GM23338 (cell line): ENCODE measurements at regions not wholly inside any gene's neighbourhood (a gene's known extent, or its start where the extent isn't known, plus 50 kb on each side); places are given as distances from the start of the nearest gene placed in this dataset.

Source experiments
- ATAC-seq: fragments of 200-7000 bp; cut with Tn5 transposase; 3 replicates; pipeline ENCODE4 v1.9.1; 2020
- DNase-seq: peaks from one replicate; pipeline ENCODE4 v3.0.0-alpha.2; 2015; ENCODE audit warnings: low spot score
- H2AFZ ChIP-seq: fragments of 200-600 bp; sonication (generic); 2 replicates; pipeline ENCODE4 v1.8.0; 2016; ENCODE audit warnings: antibody characterized with exemption, mild to moderate bottlenecking, moderate library complexity
- H3F3A ChIP-seq: fragments of 200-600 bp; sonication (generic); replicated peaks from 2 replicates; pipeline ENCODE4 v1.8.0; 2017; ENCODE audit warnings: antibody characterized with exemption, mixed run types, low read depth
- H3K27ac ChIP-seq: fragments of 200-600 bp; sonication (generic); 2 replicates; pipeline ENCODE4 v1.6.1; 2016; ENCODE audit warnings: low read depth
- H3K27me3 ChIP-seq: fragments of 200-600 bp; sonication (generic); 2 replicates; pipeline ENCODE4 v1.8.0; 2016; ENCODE audit warnings: mild to moderate bottlenecking, mixed run types, moderate library complexity; ENCODE audit not compliant: insufficient read depth
- H3K36me3 ChIP-seq: fragments of 200-600 bp; sonication (generic); 2 replicates; pipeline ENCODE4 v1.8.0; 2016; ENCODE audit warnings: mild to moderate bottlenecking; ENCODE audit not compliant: insufficient read depth
- H3K4me1 ChIP-seq: fragments of 200-600 bp; sonication (generic); 2 replicates; pipeline ENCODE4 v1.8.0; 2016; ENCODE audit warnings: mild to moderate bottlenecking, moderate library complexity; ENCODE audit not compliant: insufficient read depth
- H3K4me2 ChIP-seq: fragments of 200-600 bp; sonication (generic); 2 replicates; pipeline ENCODE4 v1.7.1; 2017; ENCODE audit warnings: mixed run types
- H3K4me3 ChIP-seq: fragments of 200-600 bp; sonication (generic); 2 replicates; pipeline ENCODE4 v1.6.1; 2016; ENCODE audit warnings: mixed run types
- H3K79me2 ChIP-seq: fragments of 200-600 bp; sonication (generic); replicated peaks from 2 replicates; pipeline ENCODE4 v1.8.0; 2017; ENCODE audit warnings: mild to moderate bottlenecking; ENCODE audit not compliant: insufficient read depth
- H3K9me2 ChIP-seq: fragments of 200-600 bp; sonication (generic); 2 replicates; pipeline ENCODE4 v1.8.0; 2017; ENCODE audit not compliant: insufficient read depth
- H4K20me1 ChIP-seq: fragments of 200-600 bp; sonication (generic); replicated peaks from 2 replicates; pipeline ENCODE4 v1.8.0; 2017; ENCODE audit warnings: mild to moderate bottlenecking; ENCODE audit not compliant: insufficient read depth
- H3K27ac Mint-ChIP-seq: 2 replicates; pipeline ENCODE4 v1.8.0; 2020; ENCODE audit warnings: inconsistent platforms, mild to moderate bottlenecking, moderate library complexity, mixed read lengths
- H3K27me3 Mint-ChIP-seq: 3 replicates; pipeline ENCODE4 v1.8.0; 2022; ENCODE audit warnings: low read depth, mild to moderate bottlenecking, moderate library complexity, mixed read lengths, inconsistent platforms; ENCODE audit not compliant: insufficient read depth, poor library complexity
- H3K36me3 Mint-ChIP-seq: 3 replicates; pipeline ENCODE4 v1.8.0; 2021; ENCODE audit warnings: low read depth, mild to moderate bottlenecking, inconsistent platforms, moderate library complexity, mixed read lengths
- H3K4me1 Mint-ChIP-seq: 3 replicates; pipeline ENCODE4 v1.8.0; 2020; ENCODE audit warnings: mild to moderate bottlenecking, inconsistent platforms, mixed read lengths
- H3K4me3 Mint-ChIP-seq: 3 replicates; pipeline ENCODE4 v1.8.0; 2021; ENCODE audit warnings: moderate library complexity, mild to moderate bottlenecking, inconsistent platforms, mixed read lengths
- H3K9me3 Mint-ChIP-seq: 3 replicates; pipeline ENCODE4 v1.8.0; 2020; ENCODE audit warnings: moderate library complexity, mild to moderate bottlenecking, inconsistent platforms, mixed read lengths
- EZH2 ChIP-seq: fragments of 200-600 bp; sonication (generic); IDR thresholded peaks from one replicate; pipeline ENCODE4 v1.8.0; 2017; ENCODE audit warnings: antibody characterized with exemption, mild to moderate bottlenecking, low read depth; ENCODE audit not compliant: unreplicated experiment
- JUNB ChIP-seq: IDR thresholded peaks from one replicate; pipeline ENCODE4 v1.6.1; 2016; ENCODE audit warnings: antibody characterized with exemption; ENCODE audit not compliant: unreplicated experiment
- NANOG ChIP-seq: IDR thresholded peaks from 2 replicates; pipeline ENCODE4 v1.6.1; 2016; ENCODE audit warnings: antibody characterized with exemption, borderline replicate concordance
- STAT1 ChIP-seq: IDR thresholded peaks from one replicate; pipeline ENCODE4 v1.6.1; 2016; ENCODE audit warnings: antibody characterized with exemption; ENCODE audit not compliant: unreplicated experiment
- ZNF114 ChIP-seq: fragments of 250-450 bp; sonication (Bioruptor Pico); IDR thresholded peaks from 2 replicates; pipeline ENCODE4 v1.5.0; 2020; ENCODE audit warnings: mild to moderate bottlenecking, moderate library complexity
- ZNF331 ChIP-seq: fragments of 250-450 bp; sonication (Bioruptor Pico); IDR thresholded peaks from 2 replicates; pipeline ENCODE4 v1.5.0; 2020; ENCODE audit warnings: low read depth, mild to moderate bottlenecking, moderate library complexity
- TF ChIP-seq, protein P1 (sequence below): fragments of 250-450 bp; sonication (Bioruptor Pico); IDR thresholded peaks from 2 replicates; pipeline ENCODE4 v1.5.0; 2020; ENCODE audit warnings: mild to moderate bottlenecking, moderate library complexity
- TF ChIP-seq, protein P2 (sequence below): IDR thresholded peaks from one replicate; pipeline ENCODE4 v1.6.1; 2018; ENCODE audit warnings: antibody characterized with exemption; ENCODE audit not compliant: unreplicated experiment
- TF ChIP-seq, protein P3 (sequence below), 2 experiments: fragments of 200-600 bp in 1 of 2; sonication (generic) in 1 of 2; conservative IDR thresholded peaks; 2 replicates each; pipeline versions ENCODE4 v1.5.1 to v1.6.1; 2016 to 2017; ENCODE audit warnings: antibody characterized with exemption in 2 of 2, low read depth in 2 of 2, mild to moderate bottlenecking in 2 of 2, moderate library complexity in 1 of 2

DNA sequence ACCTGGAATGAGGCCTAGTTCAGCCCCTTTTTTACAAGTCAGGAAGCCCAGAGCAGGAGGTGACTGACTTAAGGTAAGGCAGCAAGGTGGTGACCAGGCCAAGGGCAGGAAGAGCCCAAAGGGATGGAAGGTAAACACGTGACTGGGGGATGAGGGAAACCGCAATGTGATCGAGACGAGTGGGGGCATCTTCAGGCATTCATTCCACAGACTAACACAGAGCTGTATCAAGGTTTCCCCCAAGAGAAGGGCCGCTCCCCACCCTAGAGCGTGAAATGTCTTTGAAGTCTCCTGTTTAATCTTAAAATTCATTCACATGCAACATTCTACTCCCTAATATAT lies 76.3 kb upstream of the PIM1 start (continued):
- TF ChIP-seq, protein P1, sequence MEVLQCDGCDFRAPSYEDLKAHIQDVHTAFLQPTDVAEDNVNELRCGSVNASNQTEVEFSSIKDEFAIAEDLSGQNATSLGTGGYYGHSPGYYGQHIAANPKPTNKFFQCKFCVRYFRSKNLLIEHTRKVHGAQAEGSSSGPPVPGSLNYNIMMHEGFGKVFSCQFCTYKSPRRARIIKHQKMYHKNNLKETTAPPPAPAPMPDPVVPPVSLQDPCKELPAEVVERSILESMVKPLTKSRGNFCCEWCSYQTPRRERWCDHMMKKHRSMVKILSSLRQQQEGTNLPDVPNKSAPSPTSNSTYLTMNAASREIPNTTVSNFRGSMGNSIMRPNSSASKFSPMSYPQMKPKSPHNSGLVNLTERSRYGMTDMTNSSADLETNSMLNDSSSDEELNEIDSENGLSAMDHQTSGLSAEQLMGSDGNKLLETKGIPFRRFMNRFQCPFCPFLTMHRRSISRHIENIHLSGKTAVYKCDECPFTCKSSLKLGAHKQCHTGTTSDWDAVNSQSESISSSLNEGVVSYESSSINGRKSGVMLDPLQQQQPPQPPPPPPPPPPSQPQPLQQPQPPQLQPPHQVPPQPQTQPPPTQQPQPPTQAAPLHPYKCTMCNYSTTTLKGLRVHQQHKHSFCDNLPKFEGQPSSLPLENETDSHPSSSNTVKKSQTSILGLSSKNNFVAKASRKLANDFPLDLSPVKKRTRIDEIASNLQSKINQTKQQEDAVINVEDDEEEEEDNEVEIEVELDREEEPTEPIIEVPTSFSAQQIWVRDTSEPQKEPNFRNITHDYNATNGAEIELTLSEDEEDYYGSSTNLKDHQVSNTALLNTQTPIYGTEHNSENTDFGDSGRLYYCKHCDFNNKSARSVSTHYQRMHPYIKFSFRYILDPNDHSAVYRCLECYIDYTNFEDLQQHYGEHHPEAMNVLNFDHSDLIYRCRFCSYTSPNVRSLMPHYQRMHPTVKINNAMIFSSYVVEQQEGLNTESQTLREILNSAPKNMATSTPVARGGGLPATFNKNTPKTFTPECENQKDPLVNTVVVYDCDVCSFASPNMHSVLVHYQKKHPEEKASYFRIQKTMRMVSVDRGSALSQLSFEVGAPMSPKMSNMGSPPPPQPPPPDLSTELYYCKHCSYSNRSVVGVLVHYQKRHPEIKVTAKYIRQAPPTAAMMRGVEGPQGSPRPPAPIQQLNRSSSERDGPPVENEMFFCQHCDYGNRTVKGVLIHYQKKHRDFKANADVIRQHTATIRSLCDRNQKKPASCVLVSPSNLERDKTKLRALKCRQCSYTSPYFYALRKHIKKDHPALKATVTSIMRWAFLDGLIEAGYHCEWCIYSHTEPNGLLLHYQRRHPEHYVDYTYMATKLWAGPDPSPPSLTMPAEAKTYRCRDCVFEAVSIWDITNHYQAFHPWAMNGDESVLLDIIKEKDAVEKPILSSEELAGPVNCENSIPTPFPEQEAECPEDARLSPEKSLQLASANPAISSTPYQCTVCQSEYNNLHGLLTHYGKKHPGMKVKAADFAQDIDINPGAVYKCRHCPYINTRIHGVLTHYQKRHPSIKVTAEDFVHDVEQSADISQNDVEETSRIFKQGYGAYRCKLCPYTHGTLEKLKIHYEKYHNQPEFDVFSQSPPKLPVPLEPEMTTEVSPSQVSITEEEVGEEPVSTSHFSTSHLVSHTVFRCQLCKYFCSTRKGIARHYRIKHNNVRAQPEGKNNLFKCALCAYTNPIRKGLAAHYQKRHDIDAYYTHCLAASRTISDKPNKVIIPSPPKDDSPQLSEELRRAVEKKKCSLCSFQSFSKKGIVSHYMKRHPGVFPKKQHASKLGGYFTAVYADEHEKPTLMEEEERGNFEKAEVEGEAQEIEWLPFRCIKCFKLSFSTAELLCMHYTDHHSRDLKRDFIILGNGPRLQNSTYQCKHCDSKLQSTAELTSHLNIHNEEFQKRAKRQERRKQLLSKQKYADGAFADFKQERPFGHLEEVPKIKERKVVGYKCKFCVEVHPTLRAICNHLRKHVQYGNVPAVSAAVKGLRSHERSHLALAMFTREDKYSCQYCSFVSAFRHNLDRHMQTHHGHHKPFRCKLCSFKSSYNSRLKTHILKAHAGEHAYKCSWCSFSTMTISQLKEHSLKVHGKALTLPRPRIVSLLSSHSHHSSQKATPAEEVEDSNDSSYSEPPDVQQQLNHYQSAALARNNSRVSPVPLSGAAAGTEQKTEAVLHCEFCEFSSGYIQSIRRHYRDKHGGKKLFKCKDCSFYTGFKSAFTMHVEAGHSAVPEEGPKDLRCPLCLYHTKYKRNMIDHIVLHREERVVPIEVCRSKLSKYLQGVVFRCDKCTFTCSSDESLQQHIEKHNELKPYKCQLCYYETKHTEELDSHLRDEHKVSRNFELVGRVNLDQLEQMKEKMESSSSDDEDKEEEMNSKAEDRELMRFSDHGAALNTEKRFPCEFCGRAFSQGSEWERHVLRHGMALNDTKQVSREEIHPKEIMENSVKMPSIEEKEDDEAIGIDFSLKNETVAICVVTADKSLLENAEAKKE (CRISPR knock-in tag) = no peak
- no peak for TF ChIP-seq NANOG

DNA sequence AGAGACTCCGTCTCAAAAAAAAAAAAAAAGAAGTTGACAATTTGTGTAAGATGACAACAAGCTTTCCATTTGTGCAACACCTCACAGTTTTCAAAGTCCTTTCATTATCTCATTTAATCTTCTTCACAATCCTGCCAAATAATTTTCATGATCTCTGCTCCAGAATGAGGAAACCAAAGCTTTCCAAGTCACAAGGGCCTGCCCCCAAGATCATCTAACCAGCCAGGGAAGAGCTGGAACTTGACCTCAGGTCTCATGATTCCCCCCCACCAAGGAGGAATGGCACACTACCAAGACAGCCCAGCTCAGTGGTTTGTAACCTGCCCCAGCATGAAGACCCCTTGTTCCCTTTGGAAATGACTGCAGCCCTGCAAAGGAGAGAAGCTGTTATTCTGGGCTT lies 74.0 kb upstream of the PIM1 start:
- Mint-ChIP-seq H3K9me3 (no peaks in the 10 kb centered on the region), H3K27ac (no peak overlapping the region), H3K27me3 (peaks cover 3% of the 10 kb centered on the region), H3K36me3 (no peaks in the 10 kb centered on the region), H3K4me3 (no peak overlapping the region), H3K4me1 (peaks cover 19% of the 10 kb centered on the region)
- Histone ChIP-seq H3K36me3 (no peaks in the 10 kb centered on the region), H3F3A (peaks cover 2% of the 10 kb centered on the region; the same call in 1 of the 2 replicates), H3K27me3 (no peaks in the 10 kb centered on the region), H3K4me3 (no peak overlapping the region), H3K27ac (no peak overlapping the region), H4K20me1 (no peaks in the 10 kb centered on the region; the same call in 1 of the 2 replicates), H2AFZ (no peak overlapping the region), H3K4me1 (peaks cover 16% of the 10 kb centered on the region), H3K4me2 (no peak overlapping the region), H3K79me2 (no peaks in the 10 kb centered on the region), H3K9me2 (no peaks in the 10 kb centered on the region)
- DNase-seq = no peak
- ATAC-seq = no peak
- TF ChIP-seq, protein P2, sequence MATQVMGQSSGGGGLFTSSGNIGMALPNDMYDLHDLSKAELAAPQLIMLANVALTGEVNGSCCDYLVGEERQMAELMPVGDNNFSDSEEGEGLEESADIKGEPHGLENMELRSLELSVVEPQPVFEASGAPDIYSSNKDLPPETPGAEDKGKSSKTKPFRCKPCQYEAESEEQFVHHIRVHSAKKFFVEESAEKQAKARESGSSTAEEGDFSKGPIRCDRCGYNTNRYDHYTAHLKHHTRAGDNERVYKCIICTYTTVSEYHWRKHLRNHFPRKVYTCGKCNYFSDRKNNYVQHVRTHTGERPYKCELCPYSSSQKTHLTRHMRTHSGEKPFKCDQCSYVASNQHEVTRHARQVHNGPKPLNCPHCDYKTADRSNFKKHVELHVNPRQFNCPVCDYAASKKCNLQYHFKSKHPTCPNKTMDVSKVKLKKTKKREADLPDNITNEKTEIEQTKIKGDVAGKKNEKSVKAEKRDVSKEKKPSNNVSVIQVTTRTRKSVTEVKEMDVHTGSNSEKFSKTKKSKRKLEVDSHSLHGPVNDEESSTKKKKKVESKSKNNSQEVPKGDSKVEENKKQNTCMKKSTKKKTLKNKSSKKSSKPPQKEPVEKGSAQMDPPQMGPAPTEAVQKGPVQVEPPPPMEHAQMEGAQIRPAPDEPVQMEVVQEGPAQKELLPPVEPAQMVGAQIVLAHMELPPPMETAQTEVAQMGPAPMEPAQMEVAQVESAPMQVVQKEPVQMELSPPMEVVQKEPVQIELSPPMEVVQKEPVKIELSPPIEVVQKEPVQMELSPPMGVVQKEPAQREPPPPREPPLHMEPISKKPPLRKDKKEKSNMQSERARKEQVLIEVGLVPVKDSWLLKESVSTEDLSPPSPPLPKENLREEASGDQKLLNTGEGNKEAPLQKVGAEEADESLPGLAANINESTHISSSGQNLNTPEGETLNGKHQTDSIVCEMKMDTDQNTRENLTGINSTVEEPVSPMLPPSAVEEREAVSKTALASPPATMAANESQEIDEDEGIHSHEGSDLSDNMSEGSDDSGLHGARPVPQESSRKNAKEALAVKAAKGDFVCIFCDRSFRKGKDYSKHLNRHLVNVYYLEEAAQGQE = no peak
- TF ChIP-seq STAT1 (no peak), EZH2 (no peak), NANOG (no peak), ZNF331 (CRISPR knock-in tag) (no peak), ZNF114 (CRISPR knock-in tag) (no peak), JUNB (no peak)
- TF ChIP-seq, protein P3, sequence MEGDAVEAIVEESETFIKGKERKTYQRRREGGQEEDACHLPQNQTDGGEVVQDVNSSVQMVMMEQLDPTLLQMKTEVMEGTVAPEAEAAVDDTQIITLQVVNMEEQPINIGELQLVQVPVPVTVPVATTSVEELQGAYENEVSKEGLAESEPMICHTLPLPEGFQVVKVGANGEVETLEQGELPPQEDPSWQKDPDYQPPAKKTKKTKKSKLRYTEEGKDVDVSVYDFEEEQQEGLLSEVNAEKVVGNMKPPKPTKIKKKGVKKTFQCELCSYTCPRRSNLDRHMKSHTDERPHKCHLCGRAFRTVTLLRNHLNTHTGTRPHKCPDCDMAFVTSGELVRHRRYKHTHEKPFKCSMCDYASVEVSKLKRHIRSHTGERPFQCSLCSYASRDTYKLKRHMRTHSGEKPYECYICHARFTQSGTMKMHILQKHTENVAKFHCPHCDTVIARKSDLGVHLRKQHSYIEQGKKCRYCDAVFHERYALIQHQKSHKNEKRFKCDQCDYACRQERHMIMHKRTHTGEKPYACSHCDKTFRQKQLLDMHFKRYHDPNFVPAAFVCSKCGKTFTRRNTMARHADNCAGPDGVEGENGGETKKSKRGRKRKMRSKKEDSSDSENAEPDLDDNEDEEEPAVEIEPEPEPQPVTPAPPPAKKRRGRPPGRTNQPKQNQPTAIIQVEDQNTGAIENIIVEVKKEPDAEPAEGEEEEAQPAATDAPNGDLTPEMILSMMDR (conservative IDR thresholded peaks at IDR 0.05; ENCODE audit: low read depth in 2 of 2) = no peak
